ENCODE measurements at regions not wholly inside any gene's neighbourhood (a gene's known extent, or its start where the extent isn't known, plus 50 kb on each side); places are given as distances from the start of the nearest gene placed in this dataset.

- no peak overlapping the region for H2AFZ ChIP-seq (ENCODE audit: low read length, unreplicated experiment)
- no peak overlapping the region for H3K27ac ChIP-seq (ENCODE audit: low read depth, low read length)
- H3K79me2 ChIP-seq (ENCODE audit: control insufficient read depth, insufficient read depth, low read length, unreplicated experiment): no peaks in the 10 kb centered on the region
These were observed 529.2 kb upstream of the ATP2B1 start for GRCh38 chr12:90237841-90238240.

GRCh38 chr12:90235642-90236041, 527.0 kb upstream of the ATP2B1 start:
- no peak overlapping the region for H3K27ac ChIP-seq (ENCODE audit: low read depth, low read length)
- H3K4me1 ChIP-seq (ENCODE audit: control insufficient read depth, insufficient read depth, low read length, unreplicated experiment): no peaks in the 10 kb centered on the region
- H2AFZ ChIP-seq (ENCODE audit: low read length, unreplicated experiment): no peak overlapping the region
- no peaks in the 10 kb centered on the region for H3K79me2 ChIP-seq (ENCODE audit: control insufficient read depth, insufficient read depth, low read length, unreplicated experiment)
- H3K36me3 ChIP-seq (ENCODE audit: insufficient read depth, low read length): no peaks in the 10 kb centered on the region
- H3K4me3 ChIP-seq (ENCODE audit: low read depth, low read length): no peak overlapping the region
- no peaks in the 10 kb centered on the region for H3K27me3 ChIP-seq (ENCODE audit: insufficient read depth, low read length)

More at GRCh38 chr12:90237841-90238240, 529.2 kb upstream of the ATP2B1 start:
- Histone ChIP-seq H3K4me3 (ENCODE audit: low read depth, low read length) (no peak overlapping the region), H3K4me1 (ENCODE audit: control insufficient read depth, insufficient read depth, low read length, unreplicated experiment) (no peaks in the 10 kb centered on the region), H3K36me3 (ENCODE audit: insufficient read depth, low read length) (no peaks in the 10 kb centered on the region), H3K27me3 (ENCODE audit: insufficient read depth, low read length) (no peaks in the 10 kb centered on the region)

- no peaks in the 10 kb centered on the region for H3K36me3 ChIP-seq (ENCODE audit: insufficient read depth, low read length)
- no peak overlapping the region for H2AFZ ChIP-seq (ENCODE audit: low read length, unreplicated experiment)
- H3K27ac ChIP-seq (ENCODE audit: low read depth, low read length): no peak overlapping the region
These were observed 525.8 kb upstream of the ATP2B1 start for GRCh38 chr12:90234472-90234871.

GRCh38 chr12:90233168-90234100, 524.8 kb upstream of the ATP2B1 start:
- no peaks in the 10 kb centered on the region for H3K79me2 ChIP-seq (ENCODE audit: control insufficient read depth, insufficient read depth, low read length, unreplicated experiment)
- H3K4me3 ChIP-seq (ENCODE audit: low read depth, low read length): no peak overlapping the region
- no peaks in the 10 kb centered on the region for H3K36me3 ChIP-seq (ENCODE audit: insufficient read depth, low read length)
- no peak overlapping the region for H3K27ac ChIP-seq (ENCODE audit: low read depth, low read length)
- no peak overlapping the region for H2AFZ ChIP-seq (ENCODE audit: low read length, unreplicated experiment)
- H3K4me1 ChIP-seq (ENCODE audit: control insufficient read depth, insufficient read depth, low read length, unreplicated experiment): peaks cover 6% of the 10 kb centered on the region
- no peaks in the 10 kb centered on the region for H3K27me3 ChIP-seq (ENCODE audit: insufficient read depth, low read length)

More at GRCh38 chr12:90234472-90234871, 525.8 kb upstream of the ATP2B1 start:
- Histone ChIP-seq H3K79me2 (ENCODE audit: control insufficient read depth, insufficient read depth, low read length, unreplicated experiment) (no peaks in the 10 kb centered on the region), H3K4me3 (ENCODE audit: low read depth, low read length) (no peak overlapping the region), H3K4me1 (ENCODE audit: control insufficient read depth, insufficient read depth, low read length, unreplicated experiment) (peaks cover 4% of the 10 kb centered on the region), H3K27me3 (ENCODE audit: insufficient read depth, low read length) (no peaks in the 10 kb centered on the region)

GRCh38 chr12:90229407-90230170, 521.0 kb upstream of the ATP2B1 start:
- Histone ChIP-seq H3K27ac (ENCODE audit: low read depth, low read length) (no peak overlapping the region), H3K79me2 (ENCODE audit: control insufficient read depth, insufficient read depth, low read length, unreplicated experiment) (no peaks in the 10 kb centered on the region), H3K27me3 (ENCODE audit: insufficient read depth, low read length) (no peaks in the 10 kb centered on the region), H2AFZ (ENCODE audit: low read length, unreplicated experiment) (no peak overlapping the region), H3K36me3 (ENCODE audit: insufficient read depth, low read length) (no peaks in the 10 kb centered on the region), H3K4me1 (ENCODE audit: control insufficient read depth, insufficient read depth, low read length, unreplicated experiment) (peaks cover 6% of the 10 kb centered on the region), H3K4me3 (ENCODE audit: low read depth, low read length) (no peak overlapping the region)

- H3K27ac ChIP-seq (ENCODE audit: low read depth, low read length): no peak overlapping the region
- peaks cover 6% of the 10 kb centered on the region for H3K4me1 ChIP-seq (ENCODE audit: control insufficient read depth, insufficient read depth, low read length, unreplicated experiment)
- H3K36me3 ChIP-seq (ENCODE audit: insufficient read depth, low read length): no peaks in the 10 kb centered on the region
- H2AFZ ChIP-seq (ENCODE audit: low read length, unreplicated experiment): no peak overlapping the region
- H3K79me2 ChIP-seq (ENCODE audit: control insufficient read depth, insufficient read depth, low read length, unreplicated experiment): no peaks in the 10 kb centered on the region
- H3K27me3 ChIP-seq (ENCODE audit: insufficient read depth, low read length): no peaks in the 10 kb centered on the region
- H3K4me3 ChIP-seq (ENCODE audit: low read depth, low read length): no peak overlapping the region
These were observed 517.6 kb upstream of the ATP2B1 start for GRCh38 chr12:90226211-90226610.

GRCh38 chr12:90216815-90217214, 508.2 kb upstream of the ATP2B1 start:
- H3K36me3 ChIP-seq (ENCODE audit: insufficient read depth, low read length): no peaks in the 10 kb centered on the region
- H3K27me3 ChIP-seq (ENCODE audit: insufficient read depth, low read length): no peaks in the 10 kb centered on the region
- no peak overlapping the region for H3K27ac ChIP-seq (ENCODE audit: low read depth, low read length)
- no peak overlapping the region for H3K4me3 ChIP-seq (ENCODE audit: low read depth, low read length)
- H2AFZ ChIP-seq (ENCODE audit: low read length, unreplicated experiment): no peak overlapping the region
- no peaks in the 10 kb centered on the region for H3K79me2 ChIP-seq (ENCODE audit: control insufficient read depth, insufficient read depth, low read length, unreplicated experiment)
- peaks cover 7% of the 10 kb centered on the region for H3K4me1 ChIP-seq (ENCODE audit: control insufficient read depth, insufficient read depth, low read length, unreplicated experiment)

GRCh38 chr12:90216020-90216552, 507.4 kb upstream of the ATP2B1 start:
- Histone ChIP-seq H3K27ac (ENCODE audit: low read depth, low read length) (no peak overlapping the region), H3K36me3 (ENCODE audit: insufficient read depth, low read length) (no peaks in the 10 kb centered on the region), H2AFZ (ENCODE audit: low read length, unreplicated experiment) (no peak overlapping the region), H3K4me1 (ENCODE audit: control insufficient read depth, insufficient read depth, low read length, unreplicated experiment) (peaks cover 7% of the 10 kb centered on the region), H3K4me3 (ENCODE audit: low read depth, low read length) (no peak overlapping the region), H3K79me2 (ENCODE audit: control insufficient read depth, insufficient read depth, low read length, unreplicated experiment) (no peaks in the 10 kb centered on the region), H3K27me3 (ENCODE audit: insufficient read depth, low read length) (no peaks in the 10 kb centered on the region)

GRCh38 chr12:90211017-90211416, 502.4 kb upstream of the ATP2B1 start:
- H3K27me3 ChIP-seq (ENCODE audit: insufficient read depth, low read length): no peaks in the 10 kb centered on the region
- no peaks in the 10 kb centered on the region for H3K36me3 ChIP-seq (ENCODE audit: insufficient read depth, low read length)
- H3K79me2 ChIP-seq (ENCODE audit: control insufficient read depth, insufficient read depth, low read length, unreplicated experiment): no peaks in the 10 kb centered on the region
- H3K4me3 ChIP-seq (ENCODE audit: low read depth, low read length): no peak overlapping the region
- no peaks in the 10 kb centered on the region for H3K4me1 ChIP-seq (ENCODE audit: control insufficient read depth, insufficient read depth, low read length, unreplicated experiment)
- H3K27ac ChIP-seq (ENCODE audit: low read depth, low read length): no peak overlapping the region
- H2AFZ ChIP-seq (ENCODE audit: low read length, unreplicated experiment): no peak overlapping the region

- H3K4me1 ChIP-seq (ENCODE audit: control insufficient read depth, insufficient read depth, low read length, unreplicated experiment): no peaks in the 10 kb centered on the region
- H3K36me3 ChIP-seq (ENCODE audit: insufficient read depth, low read length): no peaks in the 10 kb centered on the region
- H2AFZ ChIP-seq (ENCODE audit: low read length, unreplicated experiment): no peak overlapping the region
- no peaks in the 10 kb centered on the region for H3K79me2 ChIP-seq (ENCODE audit: control insufficient read depth, insufficient read depth, low read length, unreplicated experiment)
- H3K27me3 ChIP-seq (ENCODE audit: insufficient read depth, low read length): no peaks in the 10 kb centered on the region
- H3K4me3 ChIP-seq (ENCODE audit: low read depth, low read length): no peak overlapping the region
- H3K27ac ChIP-seq (ENCODE audit: low read depth, low read length): no peak overlapping the region
These were observed 500.4 kb upstream of the ATP2B1 start for GRCh38 chr12:90209029-90209428.
